Ascending aorta (tissue), 2 donors: ENCODE measurements at regions not wholly inside any gene's neighbourhood (a gene's known extent, or its start where the extent isn't known, plus 50 kb on each side); places are given as distances from the start of the nearest gene placed in this dataset.

Experiments
- DNase-seq, 2 donors: peaks; one replicate each; pipeline ENCODE4 v3.0.0-alpha.2; 2019; ENCODE audit warnings: low spot score in 2 of 2
- H3K27ac ChIP-seq, 2 donors: fragments of 200-600 bp; sonication (generic); one replicate each; pipeline ENCODE4 v1.5.1; 2016 to 2017; ENCODE audit warnings: mild to moderate bottlenecking in 1 of 2
- H3K27me3 ChIP-seq: fragments of 200-600 bp; sonication (generic); one replicate; pipeline ENCODE4 v1.5.1; 2017
- H3K36me3 ChIP-seq, 2 donors: fragments of 200-600 bp; sonication (generic); one replicate each; pipeline ENCODE4 v1.5.1; 2016
- H3K4me1 ChIP-seq, 2 donors: fragments of 200-600 bp; sonication (generic); one replicate each; pipeline ENCODE4 v1.5.1; 2016 to 2017; ENCODE audit warnings: mild to moderate bottlenecking in 1 of 2
- H3K4me3 ChIP-seq, 2 donors: fragments of 200-600 bp; sonication (generic); one replicate each; pipeline ENCODE4 v1.5.1; 2016 to 2017; ENCODE audit warnings: mild to moderate bottlenecking in 1 of 2
- H3K9me3 ChIP-seq, 2 donors: fragments of 200-600 bp; sonication (generic); one replicate each; pipeline ENCODE4 v1.5.1; 2016
- intact Hi-C: fragments of 100-400 bp; cut with DNase I; formaldehyde crosslinking; loops from one replicate; pipeline ENCODE4 v1.15.1; 2023
- TF ChIP-seq, protein P1 (sequence below), 3 experiments: fragments of 200-600 bp in 2 of 3; fragments of 450-650 bp in 1 of 3; sonication (generic) in 2 of 3; IDR thresholded peaks; one replicate each; pipeline ENCODE4 v1.5.1; 2016 to 2019; ENCODE audit warnings: antibody characterized with exemption in 3 of 3, mild to moderate bottlenecking in 1 of 3, moderate library complexity in 1 of 3

DNA sequence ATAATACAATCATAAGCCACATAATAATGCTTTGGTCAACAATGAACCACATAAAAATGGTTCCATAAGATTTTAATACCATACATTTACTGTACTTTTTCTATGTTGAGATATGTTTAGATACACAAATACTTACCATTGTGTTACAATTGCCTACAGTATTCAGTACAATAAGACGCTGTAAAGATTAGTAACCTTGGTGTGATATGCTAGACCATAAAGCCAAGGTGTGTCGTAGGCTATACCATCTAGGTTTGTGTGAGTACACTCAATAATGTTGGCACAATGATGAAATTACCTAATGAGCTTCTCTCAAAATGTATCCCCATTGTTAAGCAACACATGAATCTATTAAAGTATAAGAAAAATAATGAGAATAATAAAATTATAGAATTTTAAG, 662.3 kb downstream of the SATB2 start:
- Histone ChIP-seq H3K9me3 (no peaks in the 10 kb centered on the region), H3K27me3 (no peaks in the 10 kb centered on the region)
- intact Hi-C loops = no loop called here

DNA sequence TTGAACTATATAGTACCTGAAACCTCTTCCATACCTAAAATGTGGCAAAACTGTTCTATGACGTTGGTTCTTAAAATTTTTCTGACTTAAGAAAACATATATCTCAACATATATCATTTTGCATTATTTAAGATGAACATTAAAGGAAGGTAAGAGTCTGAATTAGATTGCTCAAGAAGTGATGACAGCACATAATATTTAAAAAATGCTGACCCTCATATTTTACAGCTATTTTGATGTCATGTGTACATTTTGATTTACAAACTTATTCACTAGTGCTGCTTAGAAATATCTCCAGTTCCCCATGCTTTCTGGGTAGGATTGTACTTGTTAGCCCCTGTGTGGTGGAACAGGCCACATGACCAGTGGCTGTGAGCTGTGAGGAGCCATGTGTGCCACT, 666.1 kb downstream of the SATB2 start:
- H3K27me3 ChIP-seq = no peaks in the 10 kb centered on the region
- no peaks in the 10 kb centered on the region for H3K36me3 ChIP-seq
- no peaks in the 10 kb centered on the region for H3K9me3 ChIP-seq
- TF ChIP-seq, protein P1, sequence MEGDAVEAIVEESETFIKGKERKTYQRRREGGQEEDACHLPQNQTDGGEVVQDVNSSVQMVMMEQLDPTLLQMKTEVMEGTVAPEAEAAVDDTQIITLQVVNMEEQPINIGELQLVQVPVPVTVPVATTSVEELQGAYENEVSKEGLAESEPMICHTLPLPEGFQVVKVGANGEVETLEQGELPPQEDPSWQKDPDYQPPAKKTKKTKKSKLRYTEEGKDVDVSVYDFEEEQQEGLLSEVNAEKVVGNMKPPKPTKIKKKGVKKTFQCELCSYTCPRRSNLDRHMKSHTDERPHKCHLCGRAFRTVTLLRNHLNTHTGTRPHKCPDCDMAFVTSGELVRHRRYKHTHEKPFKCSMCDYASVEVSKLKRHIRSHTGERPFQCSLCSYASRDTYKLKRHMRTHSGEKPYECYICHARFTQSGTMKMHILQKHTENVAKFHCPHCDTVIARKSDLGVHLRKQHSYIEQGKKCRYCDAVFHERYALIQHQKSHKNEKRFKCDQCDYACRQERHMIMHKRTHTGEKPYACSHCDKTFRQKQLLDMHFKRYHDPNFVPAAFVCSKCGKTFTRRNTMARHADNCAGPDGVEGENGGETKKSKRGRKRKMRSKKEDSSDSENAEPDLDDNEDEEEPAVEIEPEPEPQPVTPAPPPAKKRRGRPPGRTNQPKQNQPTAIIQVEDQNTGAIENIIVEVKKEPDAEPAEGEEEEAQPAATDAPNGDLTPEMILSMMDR (IDR thresholded peaks at IDR 0.05) = no peak
- no peaks in the 10 kb centered on the region for H3K4me1 ChIP-seq
- DNase-seq = no peak
- no peak overlapping the region for H3K4me3 ChIP-seq
- intact Hi-C loops = no loop called here
- no peak overlapping the region for H3K27ac ChIP-seq

More for the DNA sequence above, 662.3 kb downstream of the SATB2 start:
- no peak for DNase-seq
- H3K27ac ChIP-seq = no peak overlapping the region
- TF ChIP-seq, protein P1 (IDR thresholded peaks at IDR 0.05) = no peak
- H3K4me1 ChIP-seq = no peaks in the 10 kb centered on the region
- no peak overlapping the region for H3K4me3 ChIP-seq
- H3K36me3 ChIP-seq = no peaks in the 10 kb centered on the region

DNA sequence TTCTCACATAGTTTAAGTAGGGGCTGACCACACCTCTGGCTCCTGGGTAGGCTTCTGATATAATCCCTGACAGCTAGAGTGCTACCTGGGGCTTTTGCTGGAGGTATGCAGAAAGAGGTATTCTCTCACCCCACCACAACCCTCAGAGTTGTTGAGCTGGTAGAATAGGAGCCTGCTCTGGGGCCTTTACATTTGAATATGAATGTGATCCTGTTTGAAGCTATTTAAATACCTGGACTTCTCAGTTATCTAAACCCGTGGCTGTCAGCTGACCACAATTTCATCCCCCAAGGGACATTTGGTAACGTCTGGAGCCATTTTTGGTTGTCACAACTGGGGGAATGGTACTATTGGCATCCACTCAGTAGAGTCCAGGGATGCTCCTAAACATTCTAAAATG, 669.1 kb downstream of the SATB2 start:
- no peak for DNase-seq
- Histone ChIP-seq H3K27me3 (no peaks in the 10 kb centered on the region), H3K4me3 (no peak overlapping the region), H3K4me1 (no peaks in the 10 kb centered on the region), H3K27ac (no peak overlapping the region), H3K36me3 (no peaks in the 10 kb centered on the region), H3K9me3 (no peaks in the 10 kb centered on the region)
- TF ChIP-seq, protein P1 (IDR thresholded peaks at IDR 0.05) = no peak
- intact Hi-C loops = no loop called here

DNA sequence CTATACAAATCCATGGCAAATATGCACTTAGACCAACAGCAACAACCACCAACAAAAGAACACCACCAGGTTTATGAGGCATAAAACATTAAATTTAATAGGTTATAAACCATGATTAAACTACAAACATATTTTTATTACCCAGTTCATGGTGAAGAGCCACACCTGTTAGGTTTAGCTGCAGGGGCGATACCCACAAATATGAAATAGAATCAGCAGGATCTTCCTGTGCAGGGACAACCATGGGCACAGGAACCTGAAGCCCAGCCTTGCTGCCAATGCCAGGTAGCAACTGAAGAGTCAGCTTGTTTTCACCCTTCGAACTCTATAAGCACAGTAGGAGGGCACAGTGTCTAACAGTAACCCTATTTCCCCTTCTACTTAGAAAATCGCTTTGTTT, 675.0 kb downstream of the SATB2 start:
- H3K4me3 ChIP-seq = no peak overlapping the region
- H3K27me3 ChIP-seq = no peaks in the 10 kb centered on the region
- H3K4me1 ChIP-seq = no peaks in the 10 kb centered on the region
- no peaks in the 10 kb centered on the region for H3K36me3 ChIP-seq
- H3K27ac ChIP-seq = no peak overlapping the region
- DNase-seq = no peak
- TF ChIP-seq, protein P1 (IDR thresholded peaks at IDR 0.05) = no peak
- H3K9me3 ChIP-seq = no peaks in the 10 kb centered on the region
- intact Hi-C loops = no loop called here

DNA sequence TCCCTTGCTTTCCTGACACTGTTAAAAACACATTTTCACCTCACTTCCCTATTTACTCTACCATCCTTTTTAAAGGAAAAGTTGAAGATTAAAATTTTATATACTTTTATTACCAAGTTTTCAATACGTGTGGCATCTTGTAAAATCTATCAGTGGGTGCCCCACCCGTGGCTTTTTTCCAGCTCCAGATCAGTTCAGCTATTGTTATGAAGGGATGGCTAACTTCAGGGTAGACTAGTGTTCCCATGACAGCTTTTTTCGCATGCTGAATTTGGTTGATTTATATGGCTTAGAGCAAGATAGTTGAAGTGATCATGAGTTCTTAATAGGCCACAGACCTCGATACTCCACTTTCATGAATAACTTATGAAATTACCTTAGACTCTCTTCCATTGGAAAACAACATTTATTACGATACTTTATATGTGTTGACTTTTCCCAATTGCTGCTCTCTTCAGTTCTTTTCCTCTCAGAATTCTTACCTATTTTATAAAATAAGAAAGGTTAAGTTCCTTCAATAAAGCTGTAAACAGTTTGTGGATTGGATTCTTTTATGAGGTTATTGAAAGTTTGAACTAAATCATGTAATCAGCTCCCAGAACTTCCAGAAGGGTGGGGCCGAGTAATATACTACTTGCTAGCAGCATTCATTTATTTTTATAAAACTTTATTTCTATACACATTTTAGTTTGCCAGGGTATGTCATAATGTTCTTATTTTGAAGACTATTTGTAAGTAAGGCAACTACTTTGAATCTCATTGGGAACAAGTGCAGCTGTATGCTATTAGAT, 680.9 kb downstream of the SATB2 start:
- H3K4me3 ChIP-seq = no peak overlapping the region

More for the DNA sequence above, 680.9 kb downstream of the SATB2 start:
- no peaks in the 10 kb centered on the region for H3K27me3 ChIP-seq
- no peaks in the 10 kb centered on the region for H3K4me1 ChIP-seq
- no peaks in the 10 kb centered on the region for H3K9me3 ChIP-seq
- H3K27ac ChIP-seq = no peak overlapping the region
- H3K36me3 ChIP-seq = no peaks in the 10 kb centered on the region
- DNase-seq = no peak
- intact Hi-C loops = no loop called here
- TF ChIP-seq, protein P1 (IDR thresholded peaks at IDR 0.05) = no peak
